HFF-Myc (cell line): ENCODE measurements at regions not wholly inside any gene's neighbourhood (a gene's known extent, or its start where the extent isn't known, plus 50 kb on each side); places are given as distances from the start of the nearest gene placed in this dataset.

Experiments used
- DNase-seq: peaks from one replicate; pipeline ENCODE4 v3.0.0-alpha.2; 2011; ENCODE audit warnings: low read depth; ENCODE audit errors: extremely low read depth
- H3K4me3 ChIP-seq: replicated peaks from 2 replicates; pipeline ENCODE4 v1.5.1; 2011; ENCODE audit warnings: low read depth, mild to moderate bottlenecking, control low read depth, low read length
- TF ChIP-seq, protein P1 (sequence below): IDR thresholded peaks from 2 replicates; pipeline ENCODE4 v1.5.1; 2012; ENCODE audit warnings: mild to moderate bottlenecking, low read depth, low read length, control low read depth; ENCODE audit errors: missing control alignments

- TF ChIP-seq, protein P1, sequence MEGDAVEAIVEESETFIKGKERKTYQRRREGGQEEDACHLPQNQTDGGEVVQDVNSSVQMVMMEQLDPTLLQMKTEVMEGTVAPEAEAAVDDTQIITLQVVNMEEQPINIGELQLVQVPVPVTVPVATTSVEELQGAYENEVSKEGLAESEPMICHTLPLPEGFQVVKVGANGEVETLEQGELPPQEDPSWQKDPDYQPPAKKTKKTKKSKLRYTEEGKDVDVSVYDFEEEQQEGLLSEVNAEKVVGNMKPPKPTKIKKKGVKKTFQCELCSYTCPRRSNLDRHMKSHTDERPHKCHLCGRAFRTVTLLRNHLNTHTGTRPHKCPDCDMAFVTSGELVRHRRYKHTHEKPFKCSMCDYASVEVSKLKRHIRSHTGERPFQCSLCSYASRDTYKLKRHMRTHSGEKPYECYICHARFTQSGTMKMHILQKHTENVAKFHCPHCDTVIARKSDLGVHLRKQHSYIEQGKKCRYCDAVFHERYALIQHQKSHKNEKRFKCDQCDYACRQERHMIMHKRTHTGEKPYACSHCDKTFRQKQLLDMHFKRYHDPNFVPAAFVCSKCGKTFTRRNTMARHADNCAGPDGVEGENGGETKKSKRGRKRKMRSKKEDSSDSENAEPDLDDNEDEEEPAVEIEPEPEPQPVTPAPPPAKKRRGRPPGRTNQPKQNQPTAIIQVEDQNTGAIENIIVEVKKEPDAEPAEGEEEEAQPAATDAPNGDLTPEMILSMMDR = no peak
- no peak overlapping the region for H3K4me3 ChIP-seq
- no peak for DNase-seq
Measured at GRCh38 chr7:153087498-153087897, 327.9 kb downstream of the ACTR3B start.

GRCh38 chr7:153088601-153089000 lies 329.0 kb downstream of the ACTR3B start:
- TF ChIP-seq, protein P1 = no peak
- no peak for DNase-seq
- no peak overlapping the region for H3K4me3 ChIP-seq

GRCh38 chr7:153090209-153090608 lies 330.7 kb downstream of the ACTR3B start:
- no peak for DNase-seq

GRCh38 chr7:153090764-153091163 lies 331.2 kb downstream of the ACTR3B start:
- no peak overlapping the region for H3K4me3 ChIP-seq
- TF ChIP-seq, protein P1 = no peak
- no peak for DNase-seq

More at GRCh38 chr7:153090209-153090608, 330.7 kb downstream of the ACTR3B start:
- H3K4me3 ChIP-seq = no peak overlapping the region
- TF ChIP-seq, protein P1 = no peak

GRCh38 chr7:153091477-153091876 lies 331.9 kb downstream of the ACTR3B start:
- TF ChIP-seq, protein P1 = no peak
- no peak overlapping the region for H3K4me3 ChIP-seq
- no peak for DNase-seq

DNA sequence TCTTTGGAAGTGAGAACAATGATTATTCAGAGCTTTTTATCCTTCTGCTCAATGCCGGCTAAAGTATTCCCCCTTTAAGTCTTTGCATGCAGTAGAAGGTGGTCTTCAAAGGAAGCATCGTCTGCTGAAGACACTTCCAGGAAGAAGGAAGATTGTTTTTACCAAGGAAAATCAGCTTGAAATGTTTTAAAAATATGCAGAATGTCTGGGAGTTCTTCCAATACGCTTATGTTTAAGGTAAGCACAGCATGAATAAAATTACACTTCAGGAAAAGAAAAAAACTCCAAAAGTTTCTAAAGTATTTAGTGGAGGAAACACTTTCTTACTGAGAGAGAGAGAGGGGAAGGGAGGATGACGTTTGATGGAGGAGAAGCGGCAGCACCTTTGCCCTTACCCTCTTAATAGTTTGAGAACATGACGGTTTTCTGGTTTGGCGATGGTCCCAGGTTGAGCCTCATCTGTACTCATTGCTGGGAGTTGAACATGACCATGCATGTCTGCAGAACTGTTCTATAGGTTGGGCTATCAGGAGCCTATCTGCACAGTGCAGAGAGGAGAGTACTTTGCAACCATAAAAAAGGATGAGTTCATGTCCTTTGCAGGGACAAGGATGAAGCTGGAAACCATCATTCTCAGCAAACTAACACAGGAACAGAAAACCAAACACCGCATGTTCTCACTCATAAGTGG lies 338.1 kb downstream of the ACTR3B start:
- no peak overlapping the region for H3K4me3 ChIP-seq
- DNase-seq = no peak
- TF ChIP-seq, protein P1 = no peak

DNA sequence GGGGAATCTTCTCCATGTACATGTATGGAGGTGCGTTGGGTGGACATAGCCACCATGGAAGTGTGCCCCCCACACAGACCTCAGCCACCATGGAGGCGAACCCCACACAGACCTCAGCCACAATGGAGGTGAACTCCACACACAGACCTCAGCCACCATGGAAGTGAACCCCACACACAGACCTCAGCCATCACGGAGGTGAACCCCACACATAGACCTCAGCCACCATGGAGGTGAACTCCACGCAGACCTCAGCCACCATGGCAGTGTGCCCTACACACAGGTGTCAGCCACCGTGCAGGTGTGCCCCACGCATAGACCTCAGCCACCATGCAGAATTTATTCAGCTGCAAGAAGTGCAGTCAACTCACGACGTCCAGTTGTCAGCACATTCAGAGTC lies 339.7 kb downstream of the ACTR3B start:
- H3K4me3 ChIP-seq = no peak overlapping the region
- no peak for DNase-seq
- TF ChIP-seq, protein P1 = no peak
